Spleen (tissue), 11 donors: ENCODE measurements at regions not wholly inside any gene's neighbourhood (a gene's known extent, or its start where the extent isn't known, plus 50 kb on each side); places are given as distances from the start of the nearest gene placed in this dataset.

Experiments
- DNase-seq: peaks from one replicate; pipeline ENCODE4 v3.0.0-alpha.2; 2020
- H3K27ac ChIP-seq, 8 donors: fragments of 200-600 bp; sonication (generic) in 7 of 8; 1 replicate in 4 of 8; 2 replicates in 4 of 8; pipeline versions ENCODE4 v1.5.0 to v1.8.0; 2016 to 2021; ENCODE audit warnings: inconsistent platforms in 4 of 8, mild to moderate bottlenecking in 4 of 8, moderate library complexity in 1 of 8
- H3K27me3 ChIP-seq, 7 donors: fragments of 200-600 bp; sonication (generic) in 6 of 7; replicated peaks in 1 of 7; 1 replicate in 4 of 7; 2 replicates in 3 of 7; pipeline versions ENCODE4 v1.5.0 to v1.8.0; 2016 to 2021; ENCODE audit warnings: inconsistent platforms in 3 of 7, mild to moderate bottlenecking in 1 of 7
- H3K36me3 ChIP-seq, 6 donors: fragments of 200-600 bp; sonication (generic) in 5 of 6; 1 replicate in 4 of 6; 2 replicates in 2 of 6; pipeline versions ENCODE4 v1.5.0 to v1.8.0; 2016 to 2021; ENCODE audit warnings: inconsistent platforms in 2 of 6
- H3K4me1 ChIP-seq, 6 donors: fragments of 200-600 bp; sonication (generic) in 5 of 6; 1 replicate in 3 of 6; 2 replicates in 3 of 6; pipeline versions ENCODE4 v1.5.0 to v1.8.0; 2016 to 2021; ENCODE audit warnings: inconsistent platforms in 3 of 6
- H3K4me3 ChIP-seq, 8 donors: fragments of 200-600 bp; sonication (generic) in 7 of 8; 1 replicate in 4 of 8; 2 replicates in 4 of 8; pipeline versions ENCODE4 v1.5.0 to v1.8.0; 2016 to 2021; ENCODE audit warnings: inconsistent platforms in 4 of 8, mild to moderate bottlenecking in 4 of 8, moderate library complexity in 2 of 8
- H3K9me3 ChIP-seq, 8 donors: fragments of 200-600 bp; sonication (generic) in 7 of 8; 1 replicate in 4 of 8; 2 replicates in 4 of 8; pipeline versions ENCODE4 v1.5.0 to v1.8.0; 2016 to 2021; ENCODE audit warnings: inconsistent platforms in 4 of 8
- POLR2A ChIP-seq, 3 donors: fragments of 450-650 bp; IDR thresholded peaks; one replicate each; pipeline ENCODE4 v1.5.1; 2017; ENCODE audit warnings: antibody characterized with exemption in 3 of 3, mild to moderate bottlenecking in 1 of 3
- POLR2AphosphoS5 ChIP-seq, 3 donors: sonication (generic); formaldehyde crosslinking; IDR thresholded peaks; one replicate each; pipeline ENCODE4 v1.5.1; 2017; ENCODE audit warnings: antibody characterized with exemption in 3 of 3
- WGBS, 5 donors: extraction: QIAGEN DNeasy Blood & Tissue Kit in 3 of 5; methylation state at CpG; one replicate each; pipeline versions ENCODE4 v1.1.5 to v1.1.7; 2013 to 2018; 5-methylcytosine and 5-hydroxymethylcytosine counted together
- intact Hi-C: fragments of 100-400 bp; cut with DNase I; formaldehyde crosslinking; loops from one replicate; pipeline ENCODE4 v1.15.0; 2023; ENCODE audit warnings: low total_unique reads
- TF ChIP-seq, protein P1 (sequence below), 11 experiments: fragments of 200-600 bp in 7 of 11; fragments of 450-650 bp in 4 of 11; sonication (generic) in 4 of 11; IDR thresholded peaks in 8 of 11; conservative IDR thresholded peaks in 3 of 11; 1 replicate in 7 of 11; 2 replicates in 4 of 11; pipeline versions ENCODE4 v1.4.0 to v1.8.0; 2016 to 2021; ENCODE audit warnings: antibody characterized with exemption in 11 of 11, inconsistent platforms in 4 of 11, mild to moderate bottlenecking in 1 of 11
- donor health status: healthy with polysubstance abuse.
- donor health status: DM: no; HTN: no; CAD: no; lungs with moderate emphysema.
- donor health status: DM: no; HTN: no; CAD: no.
- donor health status: Bipolar disorder and iron deficiency.
- donor health status: healthy.
- donor health status: DM: no; HTN: no; CAD: no.
- donor health status: DM: yes; HTN: yes; CAD: no.

DNA sequence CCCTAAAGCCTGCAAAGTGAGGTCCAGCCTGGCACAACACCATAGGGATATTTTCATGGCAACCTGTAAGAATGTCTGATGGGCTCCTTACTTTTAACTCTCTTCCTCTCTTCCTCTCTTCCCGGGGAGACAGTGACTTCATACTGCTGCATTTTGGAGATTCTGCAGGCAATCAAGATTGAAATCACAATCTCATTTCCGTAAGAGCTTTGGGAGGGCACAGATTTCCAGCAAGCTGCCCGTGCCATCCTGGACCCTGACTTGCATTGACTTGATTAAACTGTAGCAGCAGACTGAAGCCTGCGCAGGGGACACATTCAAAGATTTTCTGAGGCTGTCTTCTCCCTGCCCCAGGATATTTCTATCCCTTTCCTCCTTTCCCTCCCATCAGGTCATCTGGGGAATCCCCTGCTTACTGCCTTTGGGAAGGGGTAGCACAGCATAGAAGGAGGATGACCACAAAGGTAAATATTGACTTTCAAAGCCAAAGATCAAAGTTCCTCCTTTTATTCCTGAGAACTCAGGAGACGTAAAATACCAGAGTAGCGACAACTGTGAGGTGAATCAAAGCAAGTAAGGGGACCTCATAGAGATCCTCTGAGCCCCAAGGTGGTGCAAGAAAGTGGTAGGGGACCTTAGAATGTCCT is 504.0 kb upstream of the ARID1B start:
- no peaks in the 10 kb centered on the region for H3K4me1 ChIP-seq
- TF ChIP-seq, protein P1, sequence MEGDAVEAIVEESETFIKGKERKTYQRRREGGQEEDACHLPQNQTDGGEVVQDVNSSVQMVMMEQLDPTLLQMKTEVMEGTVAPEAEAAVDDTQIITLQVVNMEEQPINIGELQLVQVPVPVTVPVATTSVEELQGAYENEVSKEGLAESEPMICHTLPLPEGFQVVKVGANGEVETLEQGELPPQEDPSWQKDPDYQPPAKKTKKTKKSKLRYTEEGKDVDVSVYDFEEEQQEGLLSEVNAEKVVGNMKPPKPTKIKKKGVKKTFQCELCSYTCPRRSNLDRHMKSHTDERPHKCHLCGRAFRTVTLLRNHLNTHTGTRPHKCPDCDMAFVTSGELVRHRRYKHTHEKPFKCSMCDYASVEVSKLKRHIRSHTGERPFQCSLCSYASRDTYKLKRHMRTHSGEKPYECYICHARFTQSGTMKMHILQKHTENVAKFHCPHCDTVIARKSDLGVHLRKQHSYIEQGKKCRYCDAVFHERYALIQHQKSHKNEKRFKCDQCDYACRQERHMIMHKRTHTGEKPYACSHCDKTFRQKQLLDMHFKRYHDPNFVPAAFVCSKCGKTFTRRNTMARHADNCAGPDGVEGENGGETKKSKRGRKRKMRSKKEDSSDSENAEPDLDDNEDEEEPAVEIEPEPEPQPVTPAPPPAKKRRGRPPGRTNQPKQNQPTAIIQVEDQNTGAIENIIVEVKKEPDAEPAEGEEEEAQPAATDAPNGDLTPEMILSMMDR (IDR thresholded peaks at IDR 0.05 in 8 of 11, conservative IDR thresholded peaks at IDR 0.05 in 3 of 11) = no peak
- TF ChIP-seq POLR2A (IDR thresholded peaks at IDR 0.05) (no peak), POLR2AphosphoS5 (IDR thresholded peaks at IDR 0.05) (no peak)
- intact Hi-C loops = no loop called here
- peaks cover 0 to 10% (median 0%) of the 10 kb centered on the region in 8 donors for H3K9me3 ChIP-seq
- H3K36me3 ChIP-seq = no peaks in the 10 kb centered on the region
- H3K4me3 ChIP-seq = no peak overlapping the region
- WGBS, 5 donors = 85 to 93% (median 88%) methylated on average over 6 of the region's 6 CpGs
- H3K27me3 ChIP-seq = no peaks in the 10 kb centered on the region
- no peak for DNase-seq
- H3K27ac ChIP-seq = no peak overlapping the region

DNA sequence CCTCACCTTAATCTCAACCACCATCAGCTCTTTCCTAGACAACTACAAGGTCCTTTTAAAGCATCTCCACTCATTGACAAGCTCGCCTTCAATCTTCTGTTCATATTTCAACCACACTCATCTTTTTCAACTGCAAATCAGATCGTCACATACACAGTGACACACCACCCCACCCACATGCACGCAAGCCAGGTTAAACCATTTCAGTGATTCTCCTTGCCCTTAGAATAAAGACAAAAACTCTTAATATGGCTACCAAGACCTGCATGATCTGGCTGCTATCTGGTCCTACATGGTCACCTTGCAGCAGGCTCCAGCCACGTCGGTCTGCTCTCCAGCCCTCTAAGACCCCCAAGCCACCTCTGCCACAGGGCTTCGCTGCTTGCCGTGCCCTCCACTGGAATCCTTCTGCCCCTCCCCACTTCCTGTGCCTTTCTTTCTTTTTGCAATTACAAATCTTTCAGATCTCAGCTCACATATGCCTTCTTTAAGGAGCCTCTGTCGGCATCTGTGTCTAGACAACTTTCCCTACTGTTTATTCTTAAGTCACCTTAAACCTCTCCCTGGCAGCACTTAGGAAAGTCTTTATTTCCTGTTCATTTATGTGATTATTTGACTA is 507.3 kb upstream of the ARID1B start:
- DNase-seq = no peak
- H3K27me3 ChIP-seq = no peaks in the 10 kb centered on the region
- no peak for TF ChIP-seq POLR2A (IDR thresholded peaks at IDR 0.05)
- no peak for TF ChIP-seq POLR2AphosphoS5 (IDR thresholded peaks at IDR 0.05)
- TF ChIP-seq, protein P1 (IDR thresholded peaks at IDR 0.05 in 8 of 11, conservative IDR thresholded peaks at IDR 0.05 in 3 of 11) = no peak
- H3K4me3 ChIP-seq = no peak overlapping the region
- H3K4me1 ChIP-seq = no peaks in the 10 kb centered on the region
- no peak overlapping the region for H3K27ac ChIP-seq
- H3K36me3 ChIP-seq = no peaks in the 10 kb centered on the region
- intact Hi-C loops = no loop called here
- 63 to 76% (median 69%) methylated on average over 8 of the region's 8 CpGs for WGBS, 5 donors
- H3K9me3 ChIP-seq = peaks cover 0 to 5% (median 0%) of the 10 kb centered on the region in 8 donors

DNA sequence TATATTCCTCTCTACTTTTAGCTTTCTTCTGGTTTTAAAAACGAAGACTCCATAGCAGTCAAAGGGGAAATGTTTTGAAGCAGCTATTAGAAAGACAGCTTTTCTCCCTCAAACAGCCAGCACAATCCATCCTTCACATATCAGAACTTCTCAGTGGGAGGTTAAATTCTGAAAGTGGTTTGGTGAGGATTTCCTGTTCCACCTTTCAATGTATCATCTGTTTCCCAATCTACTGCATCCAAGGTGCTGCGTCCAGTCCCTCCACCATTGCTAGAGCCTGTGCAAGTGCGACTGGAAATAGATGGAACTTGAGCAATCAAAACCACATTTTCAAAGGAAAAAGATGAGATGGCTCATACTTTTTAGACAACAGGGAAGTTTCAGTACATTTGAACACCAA is 508.3 kb upstream of the ARID1B start:
- no peak for DNase-seq
- H3K36me3 ChIP-seq = no peaks in the 10 kb centered on the region
- no peak overlapping the region for H3K27ac ChIP-seq
- H3K4me3 ChIP-seq = no peak overlapping the region
- TF ChIP-seq, protein P1 (IDR thresholded peaks at IDR 0.05 in 8 of 11, conservative IDR thresholded peaks at IDR 0.05 in 3 of 11) = no peak
- TF ChIP-seq POLR2AphosphoS5 (IDR thresholded peaks at IDR 0.05) = no peak
- no peak for TF ChIP-seq POLR2A (IDR thresholded peaks at IDR 0.05)
- no peaks in the 10 kb centered on the region for H3K27me3 ChIP-seq
- H3K4me1 ChIP-seq = no peaks in the 10 kb centered on the region
- H3K9me3 ChIP-seq = peaks cover 0 to 6% (median 0%) of the 10 kb centered on the region in 8 donors
- WGBS, 5 donors = 22 to 38% (median 33%) methylated on average over 3 of the region's 3 CpGs
- intact Hi-C loops = no loop called here

DNA sequence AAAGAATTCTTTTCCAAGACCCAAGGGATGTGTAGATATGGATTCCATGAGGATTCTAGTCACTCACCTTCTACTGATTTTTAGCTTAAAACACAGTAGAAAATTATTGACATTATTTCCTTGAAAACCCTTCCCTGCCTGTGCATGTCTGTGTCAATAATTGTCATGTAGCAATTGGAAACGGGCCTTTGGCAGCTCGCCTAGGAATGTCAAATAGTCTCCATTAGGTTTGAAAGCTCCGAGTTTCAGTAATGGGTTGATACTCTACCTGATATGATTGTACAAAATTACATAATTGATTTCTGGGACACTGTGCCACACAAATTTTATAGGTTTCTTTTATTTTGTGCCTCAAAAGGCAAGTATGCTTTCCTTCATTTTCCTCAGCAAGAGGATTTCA is 515.2 kb upstream of the ARID1B start:
- H3K27me3 ChIP-seq = no peaks in the 10 kb centered on the region
- no peak overlapping the region for H3K27ac ChIP-seq
- H3K4me3 ChIP-seq = no peak overlapping the region
- no peak for DNase-seq
- H3K4me1 ChIP-seq = no peaks in the 10 kb centered on the region
- no peak for TF ChIP-seq POLR2AphosphoS5 (IDR thresholded peaks at IDR 0.05)
- no peak for TF ChIP-seq POLR2A (IDR thresholded peaks at IDR 0.05)
- TF ChIP-seq, protein P1 (IDR thresholded peaks at IDR 0.05 in 8 of 11, conservative IDR thresholded peaks at IDR 0.05 in 3 of 11) = no peak
- intact Hi-C loops = no loop called here
- 74 to 84% (median 79%) methylated on average over 3 of the region's 3 CpGs for WGBS, 5 donors
- H3K36me3 ChIP-seq = no peaks in the 10 kb centered on the region
- H3K9me3 ChIP-seq = peaks cover 0 to 6% (median 0%) of the 10 kb centered on the region in 8 donors
